ENCODE measurements at regions not wholly inside any gene's neighbourhood (a gene's known extent, or its start where the extent isn't known, plus 50 kb on each side); places are given as distances from the start of the nearest gene placed in this dataset.

DNA sequence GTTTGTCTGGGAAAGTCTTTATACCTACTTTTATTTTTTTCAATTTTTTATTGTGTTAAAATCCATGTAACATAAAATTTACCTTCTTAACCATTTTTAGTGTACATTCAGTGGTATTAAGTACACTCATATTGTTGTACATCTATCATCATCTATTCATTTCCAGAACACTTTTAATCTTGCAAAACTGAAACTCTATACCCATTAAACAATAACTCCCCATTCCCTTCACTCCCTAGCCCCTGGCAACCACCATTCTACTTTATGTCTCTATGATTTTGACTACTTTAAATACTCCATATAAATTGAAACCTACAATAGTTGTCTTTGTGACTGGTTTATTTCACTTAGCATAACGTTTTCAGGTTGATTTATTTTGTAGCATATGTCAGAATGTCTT lies 131.9 kb upstream of the SLC38A2 start:
- DNase-seq (ENCODE audit: low read depth), result no peak
- in situ Hi-C loops (cut with HindIII; ENCODE audit: low sequenced_read_pairs), result no loop called here
- no peak overlapping the region for H3K4me3 ChIP-seq (ENCODE audit: low read depth, low read length)
- TF ChIP-seq, protein P1, sequence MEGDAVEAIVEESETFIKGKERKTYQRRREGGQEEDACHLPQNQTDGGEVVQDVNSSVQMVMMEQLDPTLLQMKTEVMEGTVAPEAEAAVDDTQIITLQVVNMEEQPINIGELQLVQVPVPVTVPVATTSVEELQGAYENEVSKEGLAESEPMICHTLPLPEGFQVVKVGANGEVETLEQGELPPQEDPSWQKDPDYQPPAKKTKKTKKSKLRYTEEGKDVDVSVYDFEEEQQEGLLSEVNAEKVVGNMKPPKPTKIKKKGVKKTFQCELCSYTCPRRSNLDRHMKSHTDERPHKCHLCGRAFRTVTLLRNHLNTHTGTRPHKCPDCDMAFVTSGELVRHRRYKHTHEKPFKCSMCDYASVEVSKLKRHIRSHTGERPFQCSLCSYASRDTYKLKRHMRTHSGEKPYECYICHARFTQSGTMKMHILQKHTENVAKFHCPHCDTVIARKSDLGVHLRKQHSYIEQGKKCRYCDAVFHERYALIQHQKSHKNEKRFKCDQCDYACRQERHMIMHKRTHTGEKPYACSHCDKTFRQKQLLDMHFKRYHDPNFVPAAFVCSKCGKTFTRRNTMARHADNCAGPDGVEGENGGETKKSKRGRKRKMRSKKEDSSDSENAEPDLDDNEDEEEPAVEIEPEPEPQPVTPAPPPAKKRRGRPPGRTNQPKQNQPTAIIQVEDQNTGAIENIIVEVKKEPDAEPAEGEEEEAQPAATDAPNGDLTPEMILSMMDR (IDR thresholded peaks at IDR 0.05; ENCODE audit: low read depth, low read length, missing control alignments), result no peak

DNA sequence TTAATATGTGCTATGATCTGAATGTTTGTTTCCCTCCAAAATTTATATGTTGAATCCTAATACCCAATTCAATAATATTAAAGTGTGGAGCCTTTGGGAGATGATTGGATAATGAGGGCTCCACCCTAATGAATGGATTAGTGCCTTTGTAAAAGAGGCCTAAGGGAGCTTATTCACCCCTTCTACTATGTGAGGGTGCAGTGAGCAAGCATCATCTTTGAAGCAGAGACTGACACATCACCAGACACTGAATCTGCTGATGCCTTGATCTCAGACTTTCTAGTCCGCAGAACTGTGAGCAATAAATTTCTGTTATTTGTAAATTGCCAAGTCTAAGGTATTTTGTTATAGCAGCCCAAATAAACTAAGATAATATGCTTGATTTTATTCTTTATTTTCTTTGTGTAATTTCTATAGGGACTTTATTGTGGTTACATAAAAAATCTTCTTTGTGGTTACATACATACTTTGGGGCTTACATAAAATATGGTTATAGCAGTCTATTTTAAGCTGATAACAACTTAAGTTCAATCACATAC lies 131.1 kb upstream of the SLC38A2 start:
- no peak for DNase-seq (ENCODE audit: low read depth)
- in situ Hi-C loops (cut with HindIII; ENCODE audit: low sequenced_read_pairs), result no loop called here
- H3K4me3 ChIP-seq (ENCODE audit: low read depth, low read length), result no peak overlapping the region
- TF ChIP-seq, protein P1 (IDR thresholded peaks at IDR 0.05; ENCODE audit: low read depth, low read length, missing control alignments), result no peak

DNA sequence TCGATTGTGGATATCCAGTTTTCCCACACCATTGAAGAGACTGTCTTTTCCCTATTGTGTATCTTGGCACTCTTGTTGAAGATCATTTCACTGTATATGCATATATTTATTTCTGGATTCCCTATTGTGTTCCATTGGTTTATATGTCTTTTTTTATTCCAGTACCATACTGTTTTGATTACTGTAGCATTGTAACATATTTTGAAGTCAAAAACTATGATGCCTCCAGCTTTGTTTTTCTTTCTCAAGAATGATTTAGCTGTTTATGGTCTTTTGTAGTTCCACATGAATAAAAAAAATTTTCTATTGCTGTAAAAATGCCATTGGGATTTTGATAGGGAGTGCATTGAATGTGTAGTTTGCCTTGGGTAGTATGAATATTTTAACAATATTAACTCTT lies 128.1 kb upstream of the SLC38A2 start:
- no peak for DNase-seq (ENCODE audit: low read depth)
- in situ Hi-C loops (cut with HindIII; ENCODE audit: low sequenced_read_pairs), result no loop called here
- TF ChIP-seq, protein P1 (IDR thresholded peaks at IDR 0.05; ENCODE audit: low read depth, low read length, missing control alignments), result no peak
- H3K4me3 ChIP-seq (ENCODE audit: low read depth, low read length), result no peak overlapping the region

DNA sequence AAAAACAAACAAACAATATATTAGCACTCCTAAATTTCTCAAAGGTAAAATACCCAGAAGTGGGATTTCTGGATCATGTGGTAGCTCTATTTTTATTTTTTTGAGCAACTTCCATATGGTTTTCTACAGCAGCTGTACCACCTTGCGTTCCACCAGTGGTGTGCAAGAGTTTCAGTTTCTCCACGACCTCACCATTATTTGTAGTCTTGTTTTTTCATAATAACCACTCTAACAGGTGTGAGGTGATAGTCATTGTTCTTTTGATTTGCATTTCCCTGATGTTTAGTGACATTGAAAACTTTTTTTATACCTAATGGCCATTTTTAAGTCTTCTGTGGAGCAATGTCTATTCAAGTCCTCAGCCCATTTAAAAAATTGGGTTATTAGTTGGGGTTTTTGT lies 127.3 kb upstream of the SLC38A2 start:
- no peak overlapping the region for H3K4me3 ChIP-seq (ENCODE audit: low read depth, low read length)
- TF ChIP-seq, protein P1 (IDR thresholded peaks at IDR 0.05; ENCODE audit: low read depth, low read length, missing control alignments), result no peak
- DNase-seq (ENCODE audit: low read depth), result no peak
- in situ Hi-C loops (cut with HindIII; ENCODE audit: low sequenced_read_pairs), result no loop called here

DNA sequence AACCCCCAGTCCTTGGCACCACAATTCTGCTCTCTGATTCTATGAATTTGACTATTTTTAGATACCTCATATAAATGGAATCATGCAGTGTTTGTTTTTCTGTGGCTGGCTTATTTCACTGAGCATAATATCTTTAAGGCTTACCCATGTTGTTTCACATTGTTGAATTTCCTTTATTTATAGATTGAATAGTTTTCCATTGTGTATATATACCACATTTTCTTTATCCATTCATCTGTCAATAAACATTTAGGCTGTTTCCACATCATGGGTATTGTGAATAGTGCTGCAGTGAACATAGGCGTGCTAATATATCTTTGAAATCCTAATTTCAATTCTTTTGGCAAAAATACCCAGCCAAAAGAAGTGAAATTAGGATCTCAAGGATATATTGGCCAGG lies 126.7 kb upstream of the SLC38A2 start:
- TF ChIP-seq, protein P1 (IDR thresholded peaks at IDR 0.05; ENCODE audit: low read depth, low read length, missing control alignments), result no peak
- DNase-seq (ENCODE audit: low read depth), result no peak
- in situ Hi-C loops (cut with HindIII; ENCODE audit: low sequenced_read_pairs), result no loop called here
- H3K4me3 ChIP-seq (ENCODE audit: low read depth, low read length), result no peak overlapping the region

DNA sequence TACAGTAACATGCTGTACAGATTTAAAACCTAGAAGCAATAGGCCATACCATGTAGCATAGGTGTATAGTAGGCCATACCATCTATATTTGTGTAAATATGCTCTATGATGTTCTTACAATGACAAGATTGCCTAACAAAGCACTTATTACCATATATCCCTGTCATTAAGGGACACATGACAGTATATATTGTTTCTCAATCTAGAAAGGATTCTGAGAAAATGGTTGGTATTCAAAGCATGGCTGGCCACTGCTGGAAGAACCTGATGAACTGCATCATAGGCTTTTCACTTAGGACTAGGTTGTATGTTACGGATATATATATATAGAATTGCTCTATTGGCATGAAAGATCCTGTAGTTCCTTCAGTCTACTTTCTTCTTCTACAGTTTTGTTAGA lies 125.2 kb upstream of the SLC38A2 start:
- DNase-seq (ENCODE audit: low read depth), result no peak
- in situ Hi-C loops (cut with HindIII; ENCODE audit: low sequenced_read_pairs), result no loop called here
- TF ChIP-seq, protein P1 (IDR thresholded peaks at IDR 0.05; ENCODE audit: low read depth, low read length, missing control alignments), result no peak
- H3K4me3 ChIP-seq (ENCODE audit: low read depth, low read length), result no peak overlapping the region

DNA sequence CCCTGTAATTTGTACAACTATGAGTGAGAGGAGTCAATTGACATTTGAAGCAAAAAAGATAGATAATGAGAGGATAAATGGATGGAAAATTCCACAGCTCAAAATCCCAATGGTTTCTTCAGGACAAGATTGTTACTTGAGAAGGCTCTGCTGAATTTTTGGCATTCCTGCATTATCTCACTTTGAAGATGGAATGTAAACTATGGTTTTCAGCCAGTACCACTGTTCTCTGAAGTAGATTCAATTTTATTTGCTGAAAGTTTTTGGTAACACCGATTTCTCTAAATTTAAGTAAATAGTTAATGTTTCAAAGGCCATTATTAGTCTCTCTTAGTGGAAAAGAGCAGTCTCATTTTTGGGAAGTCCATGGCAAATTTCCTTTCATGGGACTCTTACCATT lies 121.9 kb upstream of the SLC38A2 start:
- TF ChIP-seq, protein P1 (IDR thresholded peaks at IDR 0.05; ENCODE audit: low read depth, low read length, missing control alignments), result no peak
- DNase-seq (ENCODE audit: low read depth), result peak; percentile 74
- H3K4me3 ChIP-seq (ENCODE audit: low read depth, low read length), result no peak overlapping the region
- in situ Hi-C loops (cut with HindIII; ENCODE audit: low sequenced_read_pairs), result no loop called here

Measured in astrocyte of the cerebellum (primary cell).